Body of pancreas (tissue), 4 donors: ENCODE measurements at regions not wholly inside any gene's neighbourhood (a gene's known extent, or its start where the extent isn't known, plus 50 kb on each side); places are given as distances from the start of the nearest gene placed in this dataset.

Experiments
- ATAC-seq: fragments of 150-250 bp; one replicate; pipeline ENCODE4 v1.9.1; 2016
- DNase-seq, 4 donors: peaks; one replicate each; pipeline ENCODE4 v3.0.0-alpha.2; 2019
- H3K27ac ChIP-seq, 4 donors: fragments of 200-600 bp; sonication (generic); 1 replicate in 3 of 4; 2 replicates in 1 of 4; pipeline versions ENCODE4 v1.5.1 to v1.6.1; 2016 to 2019; ENCODE audit warnings: mild to moderate bottlenecking in 1 of 4, mixed read lengths in 1 of 4, moderate library complexity in 1 of 4
- H3K27me3 ChIP-seq, 2 donors: fragments of 200-600 bp; sonication (generic); one replicate each; pipeline ENCODE4 v1.6.0; 2016; ENCODE audit warnings: mild to moderate bottlenecking in 1 of 2
- H3K36me3 ChIP-seq, 2 donors: fragments of 200-600 bp; sonication (generic); replicated peaks in 1 of 2; 2 replicates each; pipeline ENCODE4 v1.5.1; 2016; ENCODE audit warnings: low read depth in 2 of 2; ENCODE audit not compliant: insufficient read depth in 1 of 2
- H3K4me1 ChIP-seq: fragments of 200-600 bp; sonication (generic); one replicate; pipeline ENCODE4 v1.6.0; 2016
- H3K4me3 ChIP-seq, 2 donors: fragments of 200-600 bp; sonication (generic); 1 replicate in 1 of 2; 2 replicates in 1 of 2; pipeline ENCODE4 v1.5.1; 2016 to 2019
- H3K9me3 ChIP-seq, 3 donors: fragments of 200-600 bp; sonication (generic); 1 replicate in 2 of 3; 2 replicates in 1 of 3; pipeline ENCODE4 v1.5.1; 2016
- POLR2A ChIP-seq, 3 donors: fragments of 450-650 bp; IDR thresholded peaks; one replicate each; pipeline ENCODE4 v1.6.1; 2016; ENCODE audit warnings: antibody characterized with exemption in 3 of 3, mild to moderate bottlenecking in 2 of 3
- WGBS, 2 donors: methylation state at CpG; one replicate each; pipeline ENCODE4 v1.1.5; 2017; 5-methylcytosine and 5-hydroxymethylcytosine counted together
- intact Hi-C: fragments of 100-400 bp; cut with DNase I; formaldehyde crosslinking; loops from one replicate; pipeline ENCODE4 v1.15.1; 2023
- TF ChIP-seq, protein P1 (sequence below), 7 experiments: fragments of 450-650 bp in 4 of 7; fragments of 200-600 bp in 3 of 7; sonication (generic) in 3 of 7; IDR thresholded peaks; one replicate each; pipeline ENCODE4 v1.5.1; 2016 to 2019; ENCODE audit warnings: antibody characterized with exemption in 7 of 7

- Histone ChIP-seq H3K4me1 (peaks cover 36% of the 10 kb centered on the region), H3K36me3 (no peaks in the 10 kb centered on the region), H3K4me3 (no peak overlapping the region), H3K9me3 (no peaks in the 10 kb centered on the region), H3K27ac (peak overlapping the region in 3 of 4 donors; percentile 15 to 45 (median 41)), H3K27me3 (no peaks in the 10 kb centered on the region)
- TF ChIP-seq, protein P1, sequence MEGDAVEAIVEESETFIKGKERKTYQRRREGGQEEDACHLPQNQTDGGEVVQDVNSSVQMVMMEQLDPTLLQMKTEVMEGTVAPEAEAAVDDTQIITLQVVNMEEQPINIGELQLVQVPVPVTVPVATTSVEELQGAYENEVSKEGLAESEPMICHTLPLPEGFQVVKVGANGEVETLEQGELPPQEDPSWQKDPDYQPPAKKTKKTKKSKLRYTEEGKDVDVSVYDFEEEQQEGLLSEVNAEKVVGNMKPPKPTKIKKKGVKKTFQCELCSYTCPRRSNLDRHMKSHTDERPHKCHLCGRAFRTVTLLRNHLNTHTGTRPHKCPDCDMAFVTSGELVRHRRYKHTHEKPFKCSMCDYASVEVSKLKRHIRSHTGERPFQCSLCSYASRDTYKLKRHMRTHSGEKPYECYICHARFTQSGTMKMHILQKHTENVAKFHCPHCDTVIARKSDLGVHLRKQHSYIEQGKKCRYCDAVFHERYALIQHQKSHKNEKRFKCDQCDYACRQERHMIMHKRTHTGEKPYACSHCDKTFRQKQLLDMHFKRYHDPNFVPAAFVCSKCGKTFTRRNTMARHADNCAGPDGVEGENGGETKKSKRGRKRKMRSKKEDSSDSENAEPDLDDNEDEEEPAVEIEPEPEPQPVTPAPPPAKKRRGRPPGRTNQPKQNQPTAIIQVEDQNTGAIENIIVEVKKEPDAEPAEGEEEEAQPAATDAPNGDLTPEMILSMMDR (IDR thresholded peaks at IDR 0.05), result no peak
- TF ChIP-seq POLR2A (IDR thresholded peaks at IDR 0.05), result no peak
- intact Hi-C loops, result no loop called here
- WGBS, 2 donors, result 41 to 44% methylated on average over 3 of the region's 3 CpGs
- DNase-seq, result no peak
- no peak for ATAC-seq
Measured at GRCh38 chr3:177523067-177523675, 325.9 kb upstream of the TBL1XR1 start.

GRCh38 chr3:177523872-177524438 is 326.7 kb upstream of the TBL1XR1 start:
- intact Hi-C loops, result no loop called here

DNA sequence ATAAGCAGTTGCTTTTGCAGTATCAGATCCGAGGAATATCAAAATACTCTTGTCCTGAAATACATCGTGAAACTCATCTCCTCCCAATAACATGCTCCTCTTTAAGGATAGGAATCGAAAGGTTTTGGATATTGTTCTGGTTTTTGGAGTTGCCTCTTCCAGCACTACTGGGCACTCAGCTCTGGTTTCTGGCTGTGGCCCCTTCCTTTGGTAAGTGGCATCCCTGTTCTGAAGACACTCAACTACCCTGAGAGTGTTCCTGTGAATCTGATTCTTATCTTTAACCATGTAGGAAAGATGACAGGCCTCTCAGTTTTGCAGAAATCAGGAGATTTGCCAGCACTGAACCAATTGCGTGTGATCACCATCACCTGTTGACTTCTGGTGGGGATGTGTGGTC is 327.5 kb upstream of the TBL1XR1 start:
- H3K4me1 ChIP-seq, result peaks cover 36% of the 10 kb centered on the region
- H3K27ac ChIP-seq, result peak overlapping the region in 2 of 4 donors; percentile 44 to 45
- 93 to 97% methylated on average over 4 of the region's 4 CpGs for WGBS, 2 donors
- no peaks in the 10 kb centered on the region for H3K9me3 ChIP-seq
- DNase-seq (no peak), ATAC-seq (no peak)
- TF ChIP-seq POLR2A (IDR thresholded peaks at IDR 0.05), result no peak
- TF ChIP-seq, protein P1 (IDR thresholded peaks at IDR 0.05), result no peak
- no peaks in the 10 kb centered on the region for H3K36me3 ChIP-seq
- intact Hi-C loops, result no loop called here
- H3K27me3 ChIP-seq, result no peaks in the 10 kb centered on the region
- no peak overlapping the region for H3K4me3 ChIP-seq

More at GRCh38 chr3:177523872-177524438, 326.7 kb upstream of the TBL1XR1 start:
- Histone ChIP-seq H3K4me1 (peaks cover 36% of the 10 kb centered on the region), H3K9me3 (no peaks in the 10 kb centered on the region), H3K27me3 (no peaks in the 10 kb centered on the region), H3K36me3 (no peaks in the 10 kb centered on the region), H3K4me3 (no peak overlapping the region), H3K27ac (peak overlapping the region; percentile 2 to 45 (median 30))
- DNase-seq, result no peak
- ATAC-seq, result peak; percentile 64
- TF ChIP-seq, protein P1 (IDR thresholded peaks at IDR 0.05), result no peak
- TF ChIP-seq POLR2A (IDR thresholded peaks at IDR 0.05), result no peak
- WGBS, 2 donors, result 15 to 22% methylated on average over 4 of the region's 4 CpGs

DNA sequence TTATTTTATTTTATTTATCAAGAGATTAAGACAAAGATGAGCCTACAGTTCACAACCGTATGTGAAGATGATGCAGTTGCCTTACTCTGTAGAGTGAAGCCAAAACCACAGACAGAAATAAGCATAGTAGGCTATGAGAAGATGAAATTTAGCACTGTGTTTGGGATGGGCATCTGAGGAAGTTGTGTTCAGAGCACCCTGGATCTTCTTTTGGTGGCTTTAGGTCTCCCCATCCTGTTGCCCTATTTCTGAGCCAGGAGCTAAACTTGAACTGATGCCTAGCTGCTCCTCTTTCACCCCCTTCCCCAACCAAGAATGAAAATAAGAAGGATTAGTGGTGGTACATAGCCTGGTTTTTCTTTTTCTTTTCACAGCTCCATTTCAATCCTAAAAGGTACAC is 328.1 kb upstream of the TBL1XR1 start:
- Histone ChIP-seq H3K27me3 (no peaks in the 10 kb centered on the region), H3K27ac (no peak overlapping the region), H3K4me1 (peaks cover 36% of the 10 kb centered on the region), H3K36me3 (no peaks in the 10 kb centered on the region), H3K9me3 (no peaks in the 10 kb centered on the region), H3K4me3 (no peak overlapping the region)
- intact Hi-C loops, result no loop called here
- ATAC-seq, result no peak
- no peak for TF ChIP-seq POLR2A (IDR thresholded peaks at IDR 0.05)
- TF ChIP-seq, protein P1 (IDR thresholded peaks at IDR 0.05), result no peak
- WGBS, 2 donors, result 93 to 95% methylated on average over 1 of the region's 1 CpG
- no peak for DNase-seq
